HuH-7 (cell line): ENCODE measurements at regions not wholly inside any gene's neighbourhood (a gene's known extent, or its start where the extent isn't known, plus 50 kb on each side); places are given as distances from the start of the nearest gene placed in this dataset.

Experiments used
- DNase-seq: peaks from one replicate; pipeline ENCODE4 v3.0.0; 2011; ENCODE audit warnings: low spot score

GRCh38 chr1:106755682-106756406 lies 300.6 kb upstream of the PRMT6 start:
- no peak for DNase-seq

- DNase-seq: no peak
Observed at GRCh38 chr1:106756752-106757151, 299.7 kb upstream of the PRMT6 start.

- DNase-seq: no peak
Observed at GRCh38 chr1:106768077-106768476, 288.4 kb upstream of the PRMT6 start.

- no peak for DNase-seq
Observed at GRCh38 chr1:106768501-106768900, 288.0 kb upstream of the PRMT6 start.

GRCh38 chr1:106773206-106773605 lies 283.3 kb upstream of the PRMT6 start:
- DNase-seq: no peak

- DNase-seq: no peak
Observed at GRCh38 chr1:106780066-106780465, 276.4 kb upstream of the PRMT6 start.

- DNase-seq: no peak
Observed at GRCh38 chr1:106780806-106781569, 275.5 kb upstream of the PRMT6 start.

GRCh38 chr1:106785176-106785575 lies 271.3 kb upstream of the PRMT6 start:
- DNase-seq: no peak

- no peak for DNase-seq
Observed at GRCh38 chr1:106787520-106787919, 269.0 kb upstream of the PRMT6 start.

GRCh38 chr1:106789686-106790085 lies 266.8 kb upstream of the PRMT6 start:
- DNase-seq: no peak

GRCh38 chr1:106791041-106791440 lies 265.4 kb upstream of the PRMT6 start:
- no peak for DNase-seq

GRCh38 chr1:106793651-106794050 lies 262.8 kb upstream of the PRMT6 start:
- DNase-seq: no peak

- DNase-seq: no peak
Observed at GRCh38 chr1:106798991-106799390, 257.5 kb upstream of the PRMT6 start.

- no peak for DNase-seq
Observed at GRCh38 chr1:106802181-106802580, 254.3 kb upstream of the PRMT6 start.

- no peak for DNase-seq
Observed at GRCh38 chr1:106814418-106814817, 242.1 kb upstream of the PRMT6 start.

GRCh38 chr1:106817575-106817974 lies 238.9 kb upstream of the PRMT6 start:
- no peak for DNase-seq

- DNase-seq: no peak
Observed at GRCh38 chr1:106831511-106831910, 225.0 kb upstream of the PRMT6 start.

- DNase-seq: no peak
Observed at GRCh38 chr1:106836708-106837107, 219.8 kb upstream of the PRMT6 start.

GRCh38 chr1:106843518-106843917 lies 213.0 kb upstream of the PRMT6 start:
- DNase-seq: no peak

- no peak for DNase-seq
Observed at GRCh38 chr1:106846656-106847055, 209.8 kb upstream of the PRMT6 start.

GRCh38 chr1:106861110-106861509 lies 195.4 kb upstream of the PRMT6 start:
- DNase-seq: no peak

- DNase-seq: no peak
Observed at GRCh38 chr1:106868828-106869227, 187.6 kb upstream of the PRMT6 start.

- DNase-seq: no peak
Observed at GRCh38 chr1:106875622-106876021, 180.9 kb upstream of the PRMT6 start.

GRCh38 chr1:106876384-106876783 lies 180.1 kb upstream of the PRMT6 start:
- DNase-seq: no peak
